HEK293 (cell line): ENCODE measurements at regions not wholly inside any gene's neighbourhood (a gene's known extent, or its start where the extent isn't known, plus 50 kb on each side); places are given as distances from the start of the nearest gene placed in this dataset.

Source experiments
- CTCF ChIA-PET: fragments of 350-600 bp; formaldehyde crosslinking; extraction: SDS; loops from one replicate; lab custom pipeline; 2021; ENCODE audit warnings: antibody characterized with exemption; lab: Yijun Ruan, JAX
- POLR2A ChIA-PET: fragments of 300-600 bp; formaldehyde crosslinking; extraction: SDS; loops from one replicate; lab custom pipeline; 2020; ENCODE audit warnings: antibody characterized with exemption, inconsistent platforms; lab: Yijun Ruan, JAX
- H3K27ac ChIP-seq: fragments of 200-500 bp; sonication (Bioruptor generic); 2 replicates; pipeline ENCODE4 v1.5.1; 2014; ENCODE audit warnings: low read depth, low read length, control low read depth, inconsistent platforms; ENCODE audit errors: extremely low read depth
- H3K36me3 ChIP-seq, 2 experiments: fragments of 200-500 bp in 1 of 2; sonication (Bioruptor generic) in 1 of 2; 1 replicate in 1 of 2; 2 replicates in 1 of 2; pipeline ENCODE4 v1.5.1; 2014 to 2017; ENCODE audit warnings: inconsistent platforms in 2 of 2, low read length in 2 of 2; ENCODE audit not compliant: control insufficient read depth in 2 of 2, insufficient read depth in 1 of 2
- H3K4me1 ChIP-seq: fragments of 200-500 bp; sonication (Bioruptor generic); 2 replicates; pipeline ENCODE4 v1.5.1; 2014; ENCODE audit warnings: mild to moderate bottlenecking, low read length, inconsistent platforms; ENCODE audit not compliant: control insufficient read depth, insufficient read depth
- H3K4me3 ChIP-seq: 2 replicates; pipeline ENCODE4 v1.5.1; 2011; ENCODE audit warnings: low read depth, mild to moderate bottlenecking, control low read depth, low read length, moderate library complexity
- H3K9me3 ChIP-seq: fragments of 200-500 bp; sonication (Bioruptor generic); 2 replicates; pipeline ENCODE4 v1.5.1; 2014; ENCODE audit warnings: low read depth, low read length, inconsistent platforms; ENCODE audit not compliant: control insufficient read depth, insufficient read depth
- IKZF3 ChIP-seq: fragments of 450-650 bp; IDR thresholded peaks from 2 replicates; pipeline ENCODE4 v1.5.0; 2018; ENCODE audit warnings: missing biosample characterization, mild to moderate bottlenecking, missing genetic modification characterization, moderate library complexity
- KLF17 ChIP-seq: fragments of 450-650 bp; formaldehyde crosslinking; IDR thresholded peaks from 2 replicates; pipeline ENCODE4 v1.5.1; 2016; ENCODE audit warnings: missing biosample characterization, missing genetic modification characterization
- MYNN ChIP-seq: fragments of 450-650 bp; formaldehyde crosslinking; IDR thresholded peaks from 2 replicates; pipeline ENCODE4 v1.5.1; 2016; ENCODE audit warnings: missing biosample characterization, missing genetic modification characterization, borderline replicate concordance
- PRDM6 ChIP-seq: fragments of 450-650 bp; formaldehyde crosslinking; IDR thresholded peaks from 2 replicates; pipeline ENCODE4 v1.5.1; 2017; ENCODE audit warnings: missing biosample characterization, missing genetic modification characterization
- SP2 ChIP-seq: fragments of 450-650 bp; formaldehyde crosslinking; IDR thresholded peaks from 2 replicates; pipeline ENCODE4 v1.5.1; 2016; ENCODE audit warnings: missing biosample characterization, missing genetic modification characterization
- SP3 ChIP-seq: fragments of 450-650 bp; formaldehyde crosslinking; IDR thresholded peaks from 2 replicates; pipeline ENCODE4 v1.5.1; 2016; ENCODE audit warnings: missing biosample characterization, missing genetic modification characterization
- TSHZ1 ChIP-seq: fragments of 450-650 bp; formaldehyde crosslinking; IDR thresholded peaks from 2 replicates; pipeline ENCODE4 v1.5.1; 2016; ENCODE audit warnings: missing biosample characterization, missing genetic modification characterization, borderline replicate concordance
- ZBTB17 ChIP-seq: fragments of 450-650 bp; formaldehyde crosslinking; IDR thresholded peaks from 2 replicates; pipeline ENCODE4 v1.5.1; 2016; ENCODE audit warnings: missing biosample characterization, missing genetic modification characterization
- ZBTB6 ChIP-seq: fragments of 450-650 bp; formaldehyde crosslinking; IDR thresholded peaks from 2 replicates; pipeline ENCODE4 v1.5.1; 2017; ENCODE audit warnings: missing biosample characterization, missing genetic modification characterization
- ZBTB7A ChIP-seq: fragments of 450-650 bp; formaldehyde crosslinking; IDR thresholded peaks from 2 replicates; pipeline ENCODE4 v1.5.1; 2016; ENCODE audit warnings: low read depth, missing biosample characterization, missing genetic modification characterization
- ZFHX2 ChIP-seq: fragments of 450-650 bp; formaldehyde crosslinking; conservative IDR thresholded peaks from 2 replicates; pipeline ENCODE4 v1.5.1; 2016; ENCODE audit warnings: missing biosample characterization, missing genetic modification characterization
- ZNF530 ChIP-seq: fragments of 450-650 bp; formaldehyde crosslinking; IDR thresholded peaks from 2 replicates; pipeline ENCODE4 v1.5.1; 2016; ENCODE audit warnings: low read depth, missing biosample characterization, missing genetic modification characterization
- ZNF701 ChIP-seq: fragments of 450-650 bp; formaldehyde crosslinking; IDR thresholded peaks from 2 replicates; pipeline ENCODE4 v1.5.1; 2016; ENCODE audit warnings: missing biosample characterization, missing genetic modification characterization
- TF ChIP-seq, protein P1 (sequence below): fragments of 450-650 bp; formaldehyde crosslinking; IDR thresholded peaks from 2 replicates; pipeline ENCODE4; 2016; ENCODE audit warnings: missing biosample characterization, missing genetic modification characterization
- TF ChIP-seq, protein P2 (sequence below): fragments of 450-650 bp; formaldehyde crosslinking; IDR thresholded peaks from 2 replicates; pipeline ENCODE4 v1.5.1; 2017; ENCODE audit warnings: missing biosample characterization, missing genetic modification characterization
- TF ChIP-seq, protein P3 (sequence below): fragments of 450-650 bp; formaldehyde crosslinking; IDR thresholded peaks from 2 replicates; pipeline ENCODE4 v1.5.1; 2016; ENCODE audit warnings: missing biosample characterization, missing genetic modification characterization, low read depth

DNA sequence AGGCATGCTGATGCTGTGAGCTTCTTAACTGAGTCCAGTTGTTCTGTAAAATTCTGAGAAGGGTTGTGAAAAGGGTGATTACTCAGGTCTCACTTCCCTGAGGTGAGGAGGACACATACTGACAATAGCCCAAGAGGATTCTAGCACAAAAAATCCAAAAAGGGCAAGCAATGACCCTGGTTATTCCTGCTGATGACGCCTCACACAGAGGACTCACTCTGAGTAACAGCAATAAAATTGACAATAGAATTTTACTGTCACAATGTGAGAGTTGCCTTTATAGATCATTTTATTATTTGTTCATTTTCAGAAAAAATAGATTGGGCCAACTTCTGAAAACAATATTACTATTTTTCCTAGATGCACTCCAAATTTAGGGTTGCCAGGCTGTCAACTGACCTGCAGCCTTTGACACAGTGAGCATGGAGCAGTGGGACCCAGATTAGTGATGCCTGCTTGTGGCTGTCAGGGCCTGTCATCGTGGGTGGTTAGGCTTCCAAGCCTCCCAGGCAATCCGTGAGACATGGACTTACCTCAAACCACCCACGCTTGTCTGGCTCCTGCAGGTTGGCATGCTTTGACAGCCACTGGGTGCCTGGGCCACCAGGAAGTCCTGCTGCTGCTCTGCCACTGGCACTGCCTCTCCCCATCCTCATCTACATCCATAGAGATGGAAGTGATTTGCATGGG lies 396.0 kb upstream of the THBS1 start:
- TF ChIP-seq ZBTB6 (no peak), ZFHX2 (0 out of 2 replicates have a peak, but pooled peaks have one; percentile 27), IKZF3 (no peak)
- TF ChIP-seq, protein P1, sequence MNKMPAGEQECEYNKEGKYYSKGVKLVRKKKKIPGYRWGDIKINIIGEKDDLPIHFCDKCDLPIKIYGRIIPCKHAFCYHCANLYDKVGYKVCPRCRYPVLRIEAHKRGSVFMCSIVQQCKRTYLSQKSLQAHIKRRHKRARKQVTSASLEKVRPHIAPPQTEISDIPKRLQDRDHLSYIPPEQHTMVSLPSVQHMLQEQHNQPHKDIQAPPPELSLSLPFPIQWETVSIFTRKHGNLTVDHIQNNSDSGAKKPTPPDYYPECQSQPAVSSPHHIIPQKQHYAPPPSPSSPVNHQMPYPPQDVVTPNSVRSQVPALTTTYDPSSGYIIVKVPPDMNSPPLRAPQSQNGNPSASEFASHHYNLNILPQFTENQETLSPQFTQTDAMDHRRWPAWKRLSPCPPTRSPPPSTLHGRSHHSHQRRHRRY (tag by site-specific recombination), result no peak
- TF ChIP-seq, protein P2, sequence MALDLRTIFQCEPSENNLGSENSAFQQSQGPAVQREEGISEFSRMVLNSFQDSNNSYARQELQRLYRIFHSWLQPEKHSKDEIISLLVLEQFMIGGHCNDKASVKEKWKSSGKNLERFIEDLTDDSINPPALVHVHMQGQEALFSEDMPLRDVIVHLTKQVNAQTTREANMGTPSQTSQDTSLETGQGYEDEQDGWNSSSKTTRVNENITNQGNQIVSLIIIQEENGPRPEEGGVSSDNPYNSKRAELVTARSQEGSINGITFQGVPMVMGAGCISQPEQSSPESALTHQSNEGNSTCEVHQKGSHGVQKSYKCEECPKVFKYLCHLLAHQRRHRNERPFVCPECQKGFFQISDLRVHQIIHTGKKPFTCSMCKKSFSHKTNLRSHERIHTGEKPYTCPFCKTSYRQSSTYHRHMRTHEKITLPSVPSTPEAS (tag by site-specific recombination), result no peak
- TF ChIP-seq, all 188 proteins: peak for 1
- no peaks in the 10 kb centered on the region for H3K9me3 ChIP-seq
- H3K36me3 ChIP-seq, result no peaks in the 10 kb centered on the region
- no peaks in the 10 kb centered on the region for H3K4me1 ChIP-seq
- CTCF ChIA-PET, result no interaction called here
- POLR2A ChIA-PET, result no interaction called here
- H3K4me3 ChIP-seq, result no peak overlapping the region
- no peak overlapping the region for H3K27ac ChIP-seq

- ChIA-PET POLR2A (no interaction called here), CTCF (interaction anchor here (0.6 to 1.7 kb wide), 3 partner anchors 40 to 393 kb away, joined by 3 to 4 read pairs (median 4); partner anchors contain the start of gene THBS1)
- H3K4me1 ChIP-seq, result no peaks in the 10 kb centered on the region
- H3K27ac ChIP-seq, result no peak overlapping the region
- TF ChIP-seq TSHZ1 (tag by site-specific recombination) (no peak), ZBTB7A (tag by site-specific recombination) (no peak), KLF17 (tag by site-specific recombination) (no peak)
- TF ChIP-seq, protein P3, sequence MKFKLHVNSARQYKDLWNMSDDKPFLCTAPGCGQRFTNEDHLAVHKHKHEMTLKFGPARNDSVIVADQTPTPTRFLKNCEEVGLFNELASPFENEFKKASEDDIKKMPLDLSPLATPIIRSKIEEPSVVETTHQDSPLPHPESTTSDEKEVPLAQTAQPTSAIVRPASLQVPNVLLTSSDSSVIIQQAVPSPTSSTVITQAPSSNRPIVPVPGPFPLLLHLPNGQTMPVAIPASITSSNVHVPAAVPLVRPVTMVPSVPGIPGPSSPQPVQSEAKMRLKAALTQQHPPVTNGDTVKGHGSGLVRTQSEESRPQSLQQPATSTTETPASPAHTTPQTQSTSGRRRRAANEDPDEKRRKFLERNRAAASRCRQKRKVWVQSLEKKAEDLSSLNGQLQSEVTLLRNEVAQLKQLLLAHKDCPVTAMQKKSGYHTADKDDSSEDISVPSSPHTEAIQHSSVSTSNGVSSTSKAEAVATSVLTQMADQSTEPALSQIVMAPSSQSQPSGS (tag by site-specific recombination), result no peak
- H3K36me3 ChIP-seq, result no peaks in the 10 kb centered on the region
- no peak overlapping the region for H3K4me3 ChIP-seq
- no peaks in the 10 kb centered on the region for H3K9me3 ChIP-seq
Measured at GRCh38 chr15:39188314-39188713, 392.6 kb upstream of the THBS1 start.

DNA sequence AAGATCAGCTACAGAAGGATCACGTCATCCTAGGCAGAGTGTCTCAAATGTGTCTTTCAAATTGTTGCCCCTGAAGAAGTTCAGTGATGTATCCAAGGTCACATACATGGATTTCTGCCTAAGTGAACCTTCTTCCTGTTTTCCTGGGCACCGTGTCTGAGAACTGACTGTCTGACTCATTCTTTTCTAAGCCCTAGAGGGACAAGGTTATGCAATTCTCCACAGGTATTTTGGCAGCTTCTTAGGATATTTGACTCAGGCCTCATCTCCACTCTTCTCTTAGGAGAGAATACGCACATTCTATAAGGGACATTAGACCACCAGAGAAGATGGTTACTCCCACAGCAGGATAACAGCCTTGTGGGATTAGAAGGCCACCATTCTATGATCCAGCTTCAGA lies 391.9 kb upstream of the THBS1 start:
- TF ChIP-seq ZNF701 (tag by site-specific recombination) (no peak), PRDM6 (tag by site-specific recombination) (no peak), SP2 (tag by site-specific recombination) (no peak), MYNN (tag by site-specific recombination) (no peak), SP3 (tag by site-specific recombination) (no peak), ZNF530 (no peak), ZBTB17 (tag by site-specific recombination) (no peak)
- no peaks in the 10 kb centered on the region for H3K9me3 ChIP-seq
- CTCF ChIA-PET, result interaction anchor here (0.6 to 1.7 kb wide), 3 partner anchors 54 to 392 kb away, joined by 3 to 4 read pairs (median 4); partner anchors contain the start of gene THBS1
- H3K4me3 ChIP-seq, result no peak overlapping the region
- POLR2A ChIA-PET, result no interaction called here
- no peaks in the 10 kb centered on the region for H3K36me3 ChIP-seq
- no peak overlapping the region for H3K27ac ChIP-seq
- no peaks in the 10 kb centered on the region for H3K4me1 ChIP-seq
